HG02870 (cell line): ENCODE measurements at regions not wholly inside any gene's neighbourhood (a gene's known extent, or its start where the extent isn't known, plus 50 kb on each side); places are given as distances from the start of the nearest gene placed in this dataset.

Experiments
- ATAC-seq: cut with Tn5 transposase; IDR thresholded peaks from one replicate; pipeline ENCODE4 v1.9.1; 2021; ENCODE audit warnings: mild to moderate bottlenecking, moderate library complexity; ENCODE audit not compliant: unreplicated experiment

DNA sequence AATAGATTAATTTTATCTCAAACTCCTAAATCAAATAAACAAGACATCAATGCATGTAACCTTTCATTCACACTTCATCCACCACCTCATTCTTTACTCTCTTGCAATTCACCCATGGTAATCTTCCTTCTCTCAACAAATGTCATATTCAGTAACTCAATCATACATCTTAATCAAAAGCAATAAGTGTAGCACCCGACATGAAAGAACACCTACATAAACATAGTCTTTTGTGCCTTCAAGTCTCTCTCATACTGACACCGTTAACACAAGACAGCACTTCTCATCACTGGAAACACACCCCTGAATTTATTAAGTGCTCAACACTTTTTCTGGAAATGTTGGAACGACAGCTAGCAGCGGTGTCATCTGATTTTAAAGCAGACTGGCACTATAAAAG is 225.9 kb downstream of the TTLL7 start:
- no peak for ATAC-seq

DNA sequence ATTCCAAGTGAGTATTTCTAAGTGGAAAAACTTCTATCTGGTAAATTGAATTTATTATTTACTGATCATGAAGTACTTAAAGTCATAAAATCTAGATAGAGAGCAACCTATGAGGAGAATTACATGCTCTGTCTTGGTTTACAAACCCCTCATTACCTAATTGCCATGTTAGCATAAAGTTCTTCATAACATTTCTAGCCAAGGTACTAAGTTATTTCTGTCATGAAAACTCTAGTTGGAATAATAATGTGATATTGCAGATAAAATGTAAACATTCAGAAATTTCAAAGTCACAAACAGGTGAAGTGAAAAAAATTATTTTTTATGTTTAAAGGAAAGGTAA is 228.6 kb downstream of the TTLL7 start:
- no peak for ATAC-seq

- ATAC-seq = no peak
Observed at GRCh38 chr1:83769594-83770318, 229.2 kb downstream of the TTLL7 start.

DNA sequence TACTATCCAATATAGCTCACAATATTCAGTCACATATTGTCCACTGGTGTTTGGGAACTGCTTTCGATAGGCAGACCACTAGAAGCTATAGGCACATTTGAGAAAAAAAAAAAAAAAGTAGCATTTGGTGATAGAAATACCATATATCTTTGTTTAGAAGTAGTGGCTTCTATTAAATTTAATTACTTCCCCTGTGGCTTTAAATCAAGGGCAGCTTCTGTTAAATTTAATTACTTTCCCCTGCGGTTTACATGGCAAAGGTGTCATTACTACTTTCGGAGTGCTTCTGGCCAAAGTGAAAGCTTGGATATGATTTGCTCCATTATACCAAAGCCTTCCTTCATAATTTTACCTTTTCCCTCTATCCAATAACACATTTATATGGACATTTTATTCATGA is 229.9 kb downstream of the TTLL7 start:
- ATAC-seq = no peak

DNA sequence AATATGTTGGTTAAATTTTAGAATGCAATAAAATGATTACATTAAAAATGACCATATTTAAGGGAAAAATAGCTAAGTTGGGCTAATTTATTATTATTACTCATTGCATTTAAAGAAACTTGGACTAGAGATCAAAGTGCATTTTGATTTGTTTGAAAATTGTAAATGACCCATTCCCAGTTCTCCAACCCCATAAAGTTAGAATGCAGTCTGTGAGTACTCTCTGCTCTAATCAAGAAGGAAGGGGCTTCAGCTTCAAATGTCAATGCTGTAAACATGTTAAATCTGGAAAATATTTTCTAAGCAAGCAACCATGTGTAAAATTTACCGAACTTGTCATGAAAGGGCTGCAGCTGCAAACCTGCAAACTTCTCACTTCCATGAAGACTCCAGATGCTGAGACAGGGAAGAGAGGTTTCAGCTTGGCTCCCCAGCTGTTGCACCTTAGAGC is 232.7 kb downstream of the TTLL7 start:
- ATAC-seq = no peak

DNA sequence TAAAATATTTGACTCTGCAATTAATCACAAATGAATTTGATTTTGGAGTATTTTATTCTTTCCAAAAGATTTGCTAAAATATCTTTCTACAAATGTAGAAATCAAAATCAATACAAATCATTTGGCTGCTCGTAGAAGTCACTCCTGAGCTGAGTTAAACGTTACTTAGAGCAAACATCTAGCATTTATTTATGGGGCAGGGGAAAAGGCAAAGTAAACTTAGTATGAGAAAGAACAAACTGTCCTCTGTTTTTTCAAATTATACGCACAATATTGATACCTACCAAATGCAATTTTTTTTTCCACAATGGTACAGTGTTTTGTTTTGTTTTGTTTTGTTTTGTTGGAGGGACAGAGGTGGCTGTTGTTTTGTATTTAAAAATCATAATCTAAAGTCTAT is 233.8 kb downstream of the TTLL7 start:
- no peak for ATAC-seq

- no peak for ATAC-seq
Observed at GRCh38 chr1:83764209-83764608, 234.7 kb downstream of the TTLL7 start.

DNA sequence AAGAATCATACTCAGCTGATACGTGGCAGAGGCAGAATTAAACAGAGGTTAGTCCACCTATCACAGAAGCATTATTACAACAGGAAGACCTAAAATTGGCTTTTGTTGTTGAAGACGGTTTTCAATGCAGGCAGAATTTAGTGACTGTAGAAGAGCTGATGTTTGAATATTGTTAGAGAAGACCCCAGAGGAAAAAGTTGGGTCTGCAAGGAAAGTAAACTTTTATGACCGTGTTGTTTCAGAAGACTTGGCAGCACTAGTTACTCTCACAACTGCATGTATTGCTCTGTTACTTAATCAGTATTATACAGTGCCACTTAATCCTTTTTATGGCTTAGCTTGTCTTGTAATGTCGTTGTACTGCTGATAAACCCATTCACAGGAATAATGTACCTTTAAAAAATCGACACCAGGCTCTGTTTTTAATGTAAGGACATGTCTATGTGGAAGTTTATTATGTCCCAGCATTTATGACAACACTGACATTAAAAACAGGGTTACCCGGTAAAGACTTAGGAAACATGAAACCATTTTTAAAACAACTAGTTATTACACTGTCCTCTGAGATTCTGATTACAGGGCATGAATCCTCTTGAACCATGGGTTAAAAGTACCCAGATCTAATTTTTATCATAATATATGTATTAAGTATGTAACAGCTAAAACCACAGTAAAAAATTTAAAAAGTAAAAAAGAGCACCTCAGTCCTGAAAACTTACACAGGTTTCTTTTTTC is 235.4 kb downstream of the TTLL7 start:
- no peak for ATAC-seq

- ATAC-seq = no peak
Observed at GRCh38 chr1:83762416-83762815, 236.5 kb downstream of the TTLL7 start.

DNA sequence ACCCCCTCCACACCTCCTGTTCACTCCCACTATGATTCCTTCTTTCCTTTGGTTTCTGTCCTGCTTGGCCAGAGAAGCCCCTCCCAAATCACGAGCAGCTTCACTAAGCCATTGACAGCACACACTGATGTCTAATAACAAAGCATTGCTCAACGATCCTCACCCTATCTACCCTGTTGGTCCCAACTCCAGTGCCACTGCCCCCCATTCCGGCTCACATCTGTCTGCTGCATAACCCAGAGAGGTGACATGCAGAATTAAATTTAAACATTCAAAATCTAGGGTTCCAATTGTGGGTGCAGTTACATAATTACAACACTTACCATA is 236.9 kb downstream of the TTLL7 start:
- no peak for ATAC-seq

GRCh38 chr1:83761167-83762038 is 237.5 kb downstream of the TTLL7 start:
- peak; percentile 100 for ATAC-seq

GRCh38 chr1:83760226-83761021 is 238.5 kb downstream of the TTLL7 start:
- no peak for ATAC-seq

DNA sequence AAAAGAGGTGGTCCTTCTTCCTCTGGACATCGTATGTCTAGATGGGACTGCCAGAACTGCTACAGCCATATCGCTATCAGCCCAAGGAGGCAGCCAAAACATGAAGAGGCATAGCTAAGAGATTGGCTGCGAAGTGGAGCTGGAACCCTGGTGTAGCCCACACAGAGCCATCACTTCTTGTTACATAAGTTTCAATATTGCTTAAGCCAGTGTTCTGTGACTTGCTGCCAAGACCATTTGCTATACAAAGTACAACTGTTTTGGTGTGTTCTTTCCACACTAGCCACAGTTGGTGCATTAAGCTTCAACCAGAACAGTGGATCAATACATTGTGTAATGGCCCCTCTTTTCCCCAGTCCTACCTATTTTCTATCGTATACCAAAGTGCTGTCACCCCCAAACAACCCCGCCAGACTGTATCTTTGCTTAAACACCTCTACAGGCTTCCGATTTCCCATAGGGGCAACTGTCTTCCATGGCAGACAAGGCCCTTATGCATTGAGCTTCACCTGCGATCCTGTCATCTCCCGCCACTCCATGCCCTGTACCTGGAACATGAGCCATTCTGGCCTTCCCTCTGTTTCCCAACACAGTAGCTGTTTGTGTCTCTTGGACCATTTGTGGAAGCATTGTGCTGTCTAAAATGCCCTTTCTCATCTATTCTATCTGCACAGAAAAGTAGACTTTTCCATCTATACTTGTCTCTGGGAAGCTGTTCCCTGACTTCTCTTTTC is 241.8 kb downstream of the TTLL7 start:
- no peak for ATAC-seq

DNA sequence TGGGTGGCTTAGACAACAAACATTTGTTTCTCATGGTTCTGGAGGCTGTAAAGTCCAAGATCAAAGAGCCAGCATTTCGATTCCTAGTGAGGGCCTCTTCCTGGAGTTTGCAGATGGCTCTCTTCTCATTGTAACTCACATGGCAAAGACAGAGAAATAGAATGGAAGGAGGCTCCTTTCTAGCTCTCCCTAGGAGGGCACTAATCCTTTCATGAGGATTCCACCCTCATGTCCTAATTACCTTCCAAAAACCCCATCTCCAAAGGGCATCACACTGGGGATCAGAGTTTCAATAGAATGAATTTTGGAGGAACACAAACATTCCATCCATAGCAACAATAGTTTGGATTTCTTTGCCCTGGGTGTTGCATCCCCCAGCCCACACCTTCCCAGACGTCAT is 247.3 kb downstream of the TTLL7 start:
- ATAC-seq = no peak

- ATAC-seq = no peak
Observed at GRCh38 chr1:83750201-83750600, 248.7 kb downstream of the TTLL7 start.

GRCh38 chr1:83747853-83748482 is 251.0 kb downstream of the TTLL7 start:
- ATAC-seq = no peak

GRCh38 chr1:83746234-83746633 is 252.7 kb downstream of the TTLL7 start:
- peak; percentile 93 for ATAC-seq

- no peak for ATAC-seq
Observed at GRCh38 chr1:83742446-83742845, 256.5 kb downstream of the TTLL7 start.

- no peak for ATAC-seq
Observed at GRCh38 chr1:83741770-83742169, 257.2 kb downstream of the TTLL7 start.

GRCh38 chr1:83741348-83741747 is 257.6 kb downstream of the TTLL7 start:
- ATAC-seq = no peak
